Activated T-cell treated with anti-CD3 and anti-CD28 coated beads, Interleukin-2, amount 50 U/mL, for 24 hours (primary cell): ENCODE measurements at regions not wholly inside any gene's neighbourhood (a gene's known extent, or its start where the extent isn't known, plus 50 kb on each side); places are given as distances from the start of the nearest gene placed in this dataset.
"Not testable (repeated sequence)": the region's sequence is repeated elsewhere in the genome, so short reads cannot be mapped to it uniquely, and the experiment has no call there.

Experiments used
- DNase-seq: peaks from one replicate; pipeline ENCODE4 v3.0.0-alpha.2; 2020
- H3K27ac Mint-ChIP-seq: 2 replicates; pipeline ENCODE4 v1.8.0; 2020; ENCODE audit warnings: mild to moderate bottlenecking, mixed read lengths
- H3K27me3 Mint-ChIP-seq: 2 replicates; pipeline ENCODE4 v1.8.0; 2020; ENCODE audit warnings: mixed read lengths
- H3K36me3 Mint-ChIP-seq: 2 replicates; pipeline ENCODE4 v1.8.0; 2020; ENCODE audit warnings: low read depth, mixed read lengths
- H3K4me1 Mint-ChIP-seq: 2 replicates; pipeline ENCODE4 v1.8.0; 2020; ENCODE audit warnings: low read depth, mixed read lengths
- H3K4me3 Mint-ChIP-seq: 2 replicates; pipeline ENCODE4 v1.8.0; 2020; ENCODE audit warnings: mild to moderate bottlenecking, moderate library complexity, mixed read lengths
- H3K9me3 Mint-ChIP-seq: 2 replicates; pipeline ENCODE4 v1.8.0; 2020; ENCODE audit warnings: mixed read lengths

- no peak overlapping the region for H3K27ac Mint-ChIP-seq
- DNase-seq, result no peak
- H3K4me1 Mint-ChIP-seq, result no peaks in the 10 kb centered on the region
- H3K27me3 Mint-ChIP-seq, result no peaks in the 10 kb centered on the region
- peaks cover 12% of the 10 kb centered on the region for H3K9me3 Mint-ChIP-seq
- no peak overlapping the region for H3K4me3 Mint-ChIP-seq
- H3K36me3 Mint-ChIP-seq, result no peaks in the 10 kb centered on the region
Measured at GRCh38 chr12:87066326-87066725, 810.1 kb upstream of the MGAT4C start.

- Mint-ChIP-seq H3K4me1 (no peaks in the 10 kb centered on the region), H3K36me3 (no peaks in the 10 kb centered on the region), H3K27ac (no peak overlapping the region), H3K9me3 (peaks cover 15% of the 10 kb centered on the region), H3K4me3 (no peak overlapping the region), H3K27me3 (no peaks in the 10 kb centered on the region)
- no peak for DNase-seq
Measured at GRCh38 chr12:87059231-87059630, 803.0 kb upstream of the MGAT4C start.

- Mint-ChIP-seq H3K9me3 (peaks cover 12% of the 10 kb centered on the region), H3K36me3 (no peaks in the 10 kb centered on the region), H3K4me1 (no peaks in the 10 kb centered on the region), H3K27ac (no peak overlapping the region), H3K4me3 (no peak overlapping the region), H3K27me3 (no peaks in the 10 kb centered on the region)
- DNase-seq, result no peak
Measured at GRCh38 chr12:87054226-87054625, 798.0 kb upstream of the MGAT4C start.

- Mint-ChIP-seq H3K27me3 (no peaks in the 10 kb centered on the region), H3K4me3 (no peak overlapping the region), H3K4me1 (no peaks in the 10 kb centered on the region), H3K9me3 (peaks cover 12% of the 10 kb centered on the region), H3K27ac (no peak overlapping the region), H3K36me3 (no peaks in the 10 kb centered on the region)
- no peak for DNase-seq
Measured at GRCh38 chr12:87051621-87052020, 795.4 kb upstream of the MGAT4C start.

- H3K27ac Mint-ChIP-seq, result no peak overlapping the region
- H3K27me3 Mint-ChIP-seq, result no peaks in the 10 kb centered on the region
- H3K9me3 Mint-ChIP-seq, result peaks cover 3% of the 10 kb centered on the region
- H3K4me3 Mint-ChIP-seq, result no peak overlapping the region
- no peaks in the 10 kb centered on the region for H3K36me3 Mint-ChIP-seq
- no peaks in the 10 kb centered on the region for H3K4me1 Mint-ChIP-seq
- DNase-seq, result no peak
Measured at GRCh38 chr12:87047691-87048090, 791.5 kb upstream of the MGAT4C start.

- Mint-ChIP-seq H3K9me3 (peaks cover 4% of the 10 kb centered on the region), H3K27ac (no peak overlapping the region)
Measured at GRCh38 chr12:87039536-87039935, 783.3 kb upstream of the MGAT4C start.

GRCh38 chr12:87038098-87038497, 781.9 kb upstream of the MGAT4C start:
- no peak for DNase-seq
- H3K4me3 Mint-ChIP-seq, result no peak overlapping the region
- H3K36me3 Mint-ChIP-seq, result no peaks in the 10 kb centered on the region
- H3K27me3 Mint-ChIP-seq, result no peaks in the 10 kb centered on the region
- no peak overlapping the region for H3K27ac Mint-ChIP-seq
- no peaks in the 10 kb centered on the region for H3K4me1 Mint-ChIP-seq
- peaks cover 4% of the 10 kb centered on the region for H3K9me3 Mint-ChIP-seq

More at GRCh38 chr12:87039536-87039935, 783.3 kb upstream of the MGAT4C start:
- H3K4me3 Mint-ChIP-seq, result no peak overlapping the region
- H3K4me1 Mint-ChIP-seq, result no peaks in the 10 kb centered on the region
- no peaks in the 10 kb centered on the region for H3K36me3 Mint-ChIP-seq
- no peak for DNase-seq
- no peaks in the 10 kb centered on the region for H3K27me3 Mint-ChIP-seq

- H3K27me3 Mint-ChIP-seq, result no peaks in the 10 kb centered on the region
- H3K36me3 Mint-ChIP-seq, result no peaks in the 10 kb centered on the region
- H3K4me3 Mint-ChIP-seq, result no peak overlapping the region
- H3K4me1 Mint-ChIP-seq, result no peaks in the 10 kb centered on the region
- H3K9me3 Mint-ChIP-seq, result peaks cover 9% of the 10 kb centered on the region
- DNase-seq, result no peak
- no peak overlapping the region for H3K27ac Mint-ChIP-seq
Measured at GRCh38 chr12:87025976-87026375, 769.8 kb upstream of the MGAT4C start.

GRCh38 chr12:87021400-87021799, 765.2 kb upstream of the MGAT4C start:
- no peak overlapping the region for H3K4me3 Mint-ChIP-seq
- H3K27me3 Mint-ChIP-seq, result no peaks in the 10 kb centered on the region
- no peak for DNase-seq
- H3K27ac Mint-ChIP-seq, result no peak overlapping the region
- H3K9me3 Mint-ChIP-seq, result peaks cover 16% of the 10 kb centered on the region
- no peaks in the 10 kb centered on the region for H3K4me1 Mint-ChIP-seq
- no peaks in the 10 kb centered on the region for H3K36me3 Mint-ChIP-seq

GRCh38 chr12:87020071-87020470, 763.9 kb upstream of the MGAT4C start:
- H3K4me1 Mint-ChIP-seq, result no peaks in the 10 kb centered on the region
- H3K9me3 Mint-ChIP-seq, result peaks cover 21% of the 10 kb centered on the region
- H3K27me3 Mint-ChIP-seq, result no peaks in the 10 kb centered on the region
- no peak overlapping the region for H3K27ac Mint-ChIP-seq
- DNase-seq, result no peak
- H3K4me3 Mint-ChIP-seq, result no peak overlapping the region
- H3K36me3 Mint-ChIP-seq, result no peaks in the 10 kb centered on the region

GRCh38 chr12:87015352-87015751, 759.2 kb upstream of the MGAT4C start:
- H3K9me3 Mint-ChIP-seq, result peaks cover 17% of the 10 kb centered on the region
- no peak for DNase-seq
- H3K27me3 Mint-ChIP-seq, result no peaks in the 10 kb centered on the region
- no peak overlapping the region for H3K27ac Mint-ChIP-seq
- no peak overlapping the region for H3K4me3 Mint-ChIP-seq
- no peaks in the 10 kb centered on the region for H3K36me3 Mint-ChIP-seq
- no peaks in the 10 kb centered on the region for H3K4me1 Mint-ChIP-seq

- no peak for DNase-seq
- Mint-ChIP-seq H3K4me1 (no peaks in the 10 kb centered on the region), H3K36me3 (no peaks in the 10 kb centered on the region), H3K27me3 (no peaks in the 10 kb centered on the region), H3K27ac (no peak overlapping the region), H3K4me3 (no peak overlapping the region), H3K9me3 (peaks cover 14% of the 10 kb centered on the region)
Measured at GRCh38 chr12:87008785-87009384, 752.7 kb upstream of the MGAT4C start.

- no peaks in the 10 kb centered on the region for H3K27me3 Mint-ChIP-seq
- no peaks in the 10 kb centered on the region for H3K36me3 Mint-ChIP-seq
- H3K9me3 Mint-ChIP-seq, result peaks cover 27% of the 10 kb centered on the region
- DNase-seq, result no peak
- H3K27ac Mint-ChIP-seq, result no peak overlapping the region
- no peaks in the 10 kb centered on the region for H3K4me1 Mint-ChIP-seq
- no peak overlapping the region for H3K4me3 Mint-ChIP-seq
Measured at GRCh38 chr12:87001102-87001501, 744.9 kb upstream of the MGAT4C start.

GRCh38 chr12:86985298-86985697, 729.1 kb upstream of the MGAT4C start:
- Mint-ChIP-seq H3K27ac (no peak overlapping the region), H3K27me3 (no peaks in the 10 kb centered on the region), H3K9me3 (peaks cover 2% of the 10 kb centered on the region), H3K36me3 (no peaks in the 10 kb centered on the region), H3K4me1 (no peaks in the 10 kb centered on the region), H3K4me3 (no peak overlapping the region)
- no peak for DNase-seq

GRCh38 chr12:86970595-86970994, 714.4 kb upstream of the MGAT4C start:
- H3K27me3 Mint-ChIP-seq, H3K4me3 Mint-ChIP-seq, H3K4me1 Mint-ChIP-seq, H3K27ac Mint-ChIP-seq, H3K36me3 Mint-ChIP-seq, DNase-seq: not testable (repeated sequence)
- peaks cover 11% of the 10 kb centered on the region for H3K9me3 Mint-ChIP-seq
